ENCODE measurements at regions not wholly inside any gene's neighbourhood (a gene's known extent, or its start where the extent isn't known, plus 50 kb on each side); places are given as distances from the start of the nearest gene placed in this dataset.

GRCh38 chr11:126133901-126134300, 71.2 kb upstream of the CDON start:
- Mint-ChIP-seq H3K4me3 (no peak overlapping the region), H3K27ac (no peak overlapping the region; a peak in 1 of 7 replicates), H3K36me3 (ENCODE audit: insufficient read depth in 1 of 3, low read depth in 3 of 3) (no peaks in the 10 kb centered on the region), H3K9me3 (no peaks in the 10 kb centered on the region), H3K4me1 (peaks cover 42 to 52% of the 10 kb centered on the region in 2 experiments), H3K27me3 (ENCODE audit: low read depth) (peaks cover under 1% of the 10 kb centered on the region)
- Histone ChIP-seq H2BK20ac (ENCODE audit: low read depth, low read length, poor library complexity, severe bottlenecking) (no peak overlapping the region), H3K4me2 (ENCODE audit: insufficient read depth, insufficient read length, low read length) (no peak overlapping the region), H3K27ac (ENCODE audit: insufficient read length, low read depth, low read length) (no peak overlapping the region), H3K9me3 (ENCODE audit: control insufficient read depth, low read depth, low read length) (no peaks in the 10 kb centered on the region), H4K8ac (replicated peaks; ENCODE audit: insufficient read length, low read depth, low read length) (no peak overlapping the region), H4K5ac (ENCODE audit: insufficient read length, low read depth, low read length) (no peak overlapping the region), H2BK12ac (ENCODE audit: insufficient read length, low read depth, low read length) (no peak overlapping the region), H3K79me1 (ENCODE audit: insufficient read depth, low read depth, low read length, poor library complexity, severe bottlenecking) (no peaks in the 10 kb centered on the region), H3K23me2 (ENCODE audit: insufficient read length, low read depth, low read length, poor library complexity, severe bottlenecking) (no peaks in the 10 kb centered on the region), H3K79me2 (ENCODE audit: insufficient read depth, low read length) (no peaks in the 10 kb centered on the region), H3T11ph (ENCODE audit: low read length) (no peak overlapping the region), H3K18ac (ENCODE audit: insufficient read length, low read depth, low read length) (no peak overlapping the region), H3K14ac (ENCODE audit: insufficient read depth, low read length) (no peak overlapping the region; the same call in 1 of the 2 replicates), H2AFZ (ENCODE audit: low read length) (no peak overlapping the region), H3K9ac (ENCODE audit: extremely low read depth, insufficient read length, low read length) (no peak overlapping the region), H3K4ac (ENCODE audit: low read depth, low read length) (no peak overlapping the region), H2AK5ac (ENCODE audit: insufficient read length, low read length) (no peak overlapping the region), H3K23ac (ENCODE audit: insufficient read length, low read depth, low read length) (no peak overlapping the region), H3K56ac (ENCODE audit: insufficient read length, low read depth, low read length) (no peak overlapping the region), H4K91ac (ENCODE audit: insufficient read length, low read depth, low read length) (no peak overlapping the region), H2BK15ac (ENCODE audit: low read depth, low read length) (no peak overlapping the region), H2BK5ac (ENCODE audit: insufficient read length, low read length) (no peak overlapping the region), H2BK120ac (ENCODE audit: low read depth, low read length, poor library complexity, severe bottlenecking) (no peak overlapping the region), H3K27me3 (ENCODE audit: insufficient read depth, low read length) (no peaks in the 10 kb centered on the region), H3K4me1 (ENCODE audit: insufficient read depth, low read length) (peaks cover 18% of the 10 kb centered on the region), H4K20me1 (ENCODE audit: control insufficient read depth, insufficient read depth, insufficient read length) (peaks cover 2% of the 10 kb centered on the region)
- TF ChIP-seq, protein P1, sequence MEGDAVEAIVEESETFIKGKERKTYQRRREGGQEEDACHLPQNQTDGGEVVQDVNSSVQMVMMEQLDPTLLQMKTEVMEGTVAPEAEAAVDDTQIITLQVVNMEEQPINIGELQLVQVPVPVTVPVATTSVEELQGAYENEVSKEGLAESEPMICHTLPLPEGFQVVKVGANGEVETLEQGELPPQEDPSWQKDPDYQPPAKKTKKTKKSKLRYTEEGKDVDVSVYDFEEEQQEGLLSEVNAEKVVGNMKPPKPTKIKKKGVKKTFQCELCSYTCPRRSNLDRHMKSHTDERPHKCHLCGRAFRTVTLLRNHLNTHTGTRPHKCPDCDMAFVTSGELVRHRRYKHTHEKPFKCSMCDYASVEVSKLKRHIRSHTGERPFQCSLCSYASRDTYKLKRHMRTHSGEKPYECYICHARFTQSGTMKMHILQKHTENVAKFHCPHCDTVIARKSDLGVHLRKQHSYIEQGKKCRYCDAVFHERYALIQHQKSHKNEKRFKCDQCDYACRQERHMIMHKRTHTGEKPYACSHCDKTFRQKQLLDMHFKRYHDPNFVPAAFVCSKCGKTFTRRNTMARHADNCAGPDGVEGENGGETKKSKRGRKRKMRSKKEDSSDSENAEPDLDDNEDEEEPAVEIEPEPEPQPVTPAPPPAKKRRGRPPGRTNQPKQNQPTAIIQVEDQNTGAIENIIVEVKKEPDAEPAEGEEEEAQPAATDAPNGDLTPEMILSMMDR (conservative IDR thresholded peaks at IDR 0.05): no peak
- DNase-seq: no peak
- WGBS (ENCODE audit: extremely low coverage, insufficient read length, low lambda C conversion rate): no CpG with 5 or more reads among the region's 8 CpGs

Data from H9 (cell line).